AG10803 (cell line): ENCODE measurements at regions not wholly inside any gene's neighbourhood (a gene's known extent, or its start where the extent isn't known, plus 50 kb on each side); places are given as distances from the start of the nearest gene placed in this dataset.
"Not testable (repeated sequence)": the region's sequence is repeated elsewhere in the genome, so short reads cannot be mapped to it uniquely, and the experiment has no call there.

Experiments
- DNase-seq: peaks from one replicate; pipeline ENCODE4 v3.0.0; 2010; ENCODE audit warnings: low read depth
- H3K4me3 ChIP-seq: 2 replicates; pipeline ENCODE4 v1.5.1; 2011; ENCODE audit warnings: mild to moderate bottlenecking, low read length, control low read depth
- CTCF ChIP-seq: conservative IDR thresholded peaks from 2 replicates; pipeline ENCODE4 v1.5.1; 2011; ENCODE audit warnings: mild to moderate bottlenecking, low read length, control low read depth, inconsistent platforms

- no peak for TF ChIP-seq CTCF
- no peak for DNase-seq
- no peak overlapping the region for H3K4me3 ChIP-seq
Measured at GRCh38 chr11:37264060-37264459, 666.0 kb upstream of the RAG2 start.

- not testable (repeated sequence) for H3K4me3 ChIP-seq, DNase-seq
Measured at GRCh38 chr11:37263467-37263866, 665.4 kb upstream of the RAG2 start.

GRCh38 chr11:37259734-37260133 lies 661.7 kb upstream of the RAG2 start:
- no peak overlapping the region for H3K4me3 ChIP-seq
- no peak for TF ChIP-seq CTCF
- no peak for DNase-seq

- DNase-seq, result no peak
- TF ChIP-seq CTCF, result no peak
- no peak overlapping the region for H3K4me3 ChIP-seq
Measured at GRCh38 chr11:37248145-37248544, 650.1 kb upstream of the RAG2 start.

- not testable (repeated sequence) for DNase-seq, H3K4me3 ChIP-seq
Measured at GRCh38 chr11:37246092-37246491, 648.1 kb upstream of the RAG2 start.

GRCh38 chr11:37230865-37231264 lies 632.8 kb upstream of the RAG2 start:
- no peak for DNase-seq
- no peak for TF ChIP-seq CTCF
- no peak overlapping the region for H3K4me3 ChIP-seq

- DNase-seq, result no peak
- H3K4me3 ChIP-seq, result no peak overlapping the region
- TF ChIP-seq CTCF, result no peak
Measured at GRCh38 chr11:37223962-37224361, 625.9 kb upstream of the RAG2 start.

- no peak overlapping the region for H3K4me3 ChIP-seq
- no peak for DNase-seq
- TF ChIP-seq CTCF, result no peak
Measured at GRCh38 chr11:37203006-37203405, 605.0 kb upstream of the RAG2 start.

GRCh38 chr11:37199082-37199481 lies 601.0 kb upstream of the RAG2 start:
- TF ChIP-seq CTCF, result no peak
- H3K4me3 ChIP-seq, result no peak overlapping the region
- no peak for DNase-seq
